ENCODE measurements at regions not wholly inside any gene's neighbourhood (a gene's known extent, or its start where the extent isn't known, plus 50 kb on each side); places are given as distances from the start of the nearest gene placed in this dataset.

GRCh38 chr14:46051796-46052195 lies 599.8 kb downstream of the RPL10L start:
- Mint-ChIP-seq H3K27me3 (no peaks in the 10 kb centered on the region), H3K27ac (no peak overlapping the region), H3K4me3 (no peak overlapping the region), H3K4me1 (no peaks in the 10 kb centered on the region), H3K36me3 (ENCODE audit: low read depth) (no peaks in the 10 kb centered on the region), H3K9me3 (peaks cover 10% of the 10 kb centered on the region)
- DNase-seq, result no peak
- ATAC-seq, result no peak

DNA sequence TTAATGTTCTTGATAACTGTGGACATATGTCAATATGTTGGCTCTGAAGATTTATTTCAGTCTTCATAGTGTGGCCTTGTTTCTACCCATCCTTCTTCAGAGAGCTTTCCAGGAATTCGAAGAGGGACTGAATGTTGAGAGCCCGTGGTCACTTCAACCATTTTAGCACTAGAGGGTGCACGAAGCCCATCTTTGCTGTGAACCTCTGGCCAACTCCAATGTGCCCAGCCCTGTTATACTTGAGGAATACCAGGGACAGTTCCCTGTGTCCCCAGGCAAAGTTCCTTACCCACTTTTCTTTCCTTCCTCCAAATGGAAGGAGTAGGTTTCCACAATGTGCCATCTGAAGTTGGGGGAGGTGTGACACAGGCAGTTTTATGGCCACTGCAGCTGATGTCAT lies 603.5 kb downstream of the RPL10L start:
- peaks cover 18% of the 10 kb centered on the region for H3K9me3 Mint-ChIP-seq
- H3K4me1 Mint-ChIP-seq, result no peaks in the 10 kb centered on the region
- DNase-seq, result no peak
- H3K27me3 Mint-ChIP-seq, result no peaks in the 10 kb centered on the region
- no peak overlapping the region for H3K4me3 Mint-ChIP-seq
- H3K36me3 Mint-ChIP-seq (ENCODE audit: low read depth), result no peaks in the 10 kb centered on the region
- H3K27ac Mint-ChIP-seq, result no peak overlapping the region
- no peak for ATAC-seq

GRCh38 chr14:46036099-46036498 lies 615.5 kb downstream of the RPL10L start:
- no peak for DNase-seq
- H3K4me3 Mint-ChIP-seq, result no peak overlapping the region
- H3K27ac Mint-ChIP-seq, result no peak overlapping the region
- H3K4me1 Mint-ChIP-seq, result no peaks in the 10 kb centered on the region
- H3K9me3 Mint-ChIP-seq, result peaks cover 16% of the 10 kb centered on the region
- no peak for ATAC-seq
- H3K36me3 Mint-ChIP-seq (ENCODE audit: low read depth), result no peaks in the 10 kb centered on the region
- no peaks in the 10 kb centered on the region for H3K27me3 Mint-ChIP-seq

- Mint-ChIP-seq H3K27ac (no peak overlapping the region), H3K36me3 (ENCODE audit: low read depth) (no peaks in the 10 kb centered on the region), H3K9me3 (peaks cover 16% of the 10 kb centered on the region), H3K4me1 (no peaks in the 10 kb centered on the region), H3K4me3 (no peak overlapping the region), H3K27me3 (no peaks in the 10 kb centered on the region)
- DNase-seq, result no peak
- ATAC-seq, result no peak
Observed at GRCh38 chr14:46034305-46034704, 617.3 kb downstream of the RPL10L start.

DNA sequence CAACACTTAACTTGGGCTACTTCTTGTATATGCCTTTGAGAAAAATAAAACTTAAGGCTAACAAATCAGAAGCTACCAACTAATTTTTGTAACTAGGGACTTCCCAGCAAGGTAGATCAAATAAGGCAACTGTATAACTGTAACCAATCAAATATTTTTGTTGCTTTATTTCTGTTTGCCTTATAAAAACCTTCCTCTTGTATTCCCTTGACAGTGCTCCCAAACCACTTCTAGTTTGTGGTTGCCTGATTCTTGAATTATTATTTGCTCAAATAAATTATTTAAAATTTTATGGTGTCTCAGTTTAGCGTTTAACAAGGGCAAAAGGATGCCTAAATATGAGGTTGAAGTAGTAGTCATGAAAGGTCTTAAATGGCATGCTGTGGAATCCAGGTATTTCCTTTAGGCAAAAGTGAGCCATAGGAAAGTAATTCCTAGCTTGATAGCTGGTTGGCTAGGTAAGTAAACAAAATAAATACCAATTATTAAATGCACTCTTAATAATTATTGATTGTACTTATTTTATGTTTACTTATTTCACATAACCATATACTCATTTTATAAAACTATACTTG lies 632.6 kb downstream of the RPL10L start:
- DNase-seq (no peak), ATAC-seq (no peak)
- Mint-ChIP-seq H3K27ac (no peak overlapping the region), H3K9me3 (peaks cover 16% of the 10 kb centered on the region), H3K27me3 (no peaks in the 10 kb centered on the region), H3K4me1 (no peaks in the 10 kb centered on the region), H3K4me3 (no peak overlapping the region), H3K36me3 (ENCODE audit: low read depth) (no peaks in the 10 kb centered on the region)

DNA sequence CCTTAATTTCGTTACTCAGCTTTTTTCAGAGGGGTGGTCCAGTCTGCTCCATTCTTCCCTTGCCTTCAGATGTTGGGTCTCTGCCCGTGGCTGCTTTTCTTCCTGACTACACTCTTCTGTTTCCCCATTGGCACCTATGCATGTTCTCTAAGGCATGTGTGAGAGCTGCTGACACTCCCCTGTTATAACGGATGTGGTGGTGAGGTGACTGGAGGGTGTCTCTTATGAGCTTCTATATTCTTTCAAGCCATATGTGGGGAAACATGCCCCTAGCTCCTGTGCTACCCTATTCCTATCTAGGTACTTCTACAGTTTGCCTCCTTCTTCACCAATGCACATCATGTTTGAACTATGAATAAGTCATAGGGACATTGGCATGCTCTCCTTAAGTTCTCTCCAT lies 643.2 kb downstream of the RPL10L start:
- no peaks in the 10 kb centered on the region for H3K27me3 Mint-ChIP-seq
- no peaks in the 10 kb centered on the region for H3K4me1 Mint-ChIP-seq
- H3K9me3 Mint-ChIP-seq, result peaks cover 15% of the 10 kb centered on the region
- no peak for DNase-seq
- H3K27ac Mint-ChIP-seq, result no peak overlapping the region
- H3K36me3 Mint-ChIP-seq (ENCODE audit: low read depth), result no peaks in the 10 kb centered on the region
- H3K4me3 Mint-ChIP-seq, result no peak overlapping the region
- ATAC-seq, result no peak

GRCh38 chr14:45998554-45998953 lies 653.0 kb downstream of the RPL10L start:
- ATAC-seq, result no peak
- no peaks in the 10 kb centered on the region for H3K27me3 Mint-ChIP-seq
- DNase-seq, result no peak
- H3K9me3 Mint-ChIP-seq, result peaks cover 4% of the 10 kb centered on the region
- H3K36me3 Mint-ChIP-seq (ENCODE audit: low read depth), result no peaks in the 10 kb centered on the region
- H3K27ac Mint-ChIP-seq, result no peak overlapping the region
- H3K4me3 Mint-ChIP-seq, result no peak overlapping the region
- no peaks in the 10 kb centered on the region for H3K4me1 Mint-ChIP-seq

GRCh38 chr14:45990252-45990651 lies 661.3 kb downstream of the RPL10L start:
- Mint-ChIP-seq H3K4me1 (no peaks in the 10 kb centered on the region), H3K9me3 (peaks cover 13% of the 10 kb centered on the region)

GRCh38 chr14:45976001-45976400 lies 675.6 kb downstream of the RPL10L start:
- Mint-ChIP-seq H3K27ac (no peak overlapping the region), H3K36me3 (ENCODE audit: low read depth) (no peaks in the 10 kb centered on the region), H3K27me3 (no peaks in the 10 kb centered on the region), H3K4me3 (no peak overlapping the region), H3K9me3 (no peaks in the 10 kb centered on the region), H3K4me1 (no peaks in the 10 kb centered on the region)
- DNase-seq, result no peak
- no peak for ATAC-seq

More at GRCh38 chr14:45990252-45990651, 661.3 kb downstream of the RPL10L start:
- DNase-seq (no peak), ATAC-seq (no peak)
- Mint-ChIP-seq H3K27ac (no peak overlapping the region), H3K27me3 (no peaks in the 10 kb centered on the region), H3K4me3 (no peak overlapping the region), H3K36me3 (ENCODE audit: low read depth) (no peaks in the 10 kb centered on the region)

GRCh38 chr14:45972416-45972815 lies 679.2 kb downstream of the RPL10L start:
- Mint-ChIP-seq H3K27me3 (no peaks in the 10 kb centered on the region), H3K4me3 (no peak overlapping the region), H3K9me3 (no peaks in the 10 kb centered on the region), H3K36me3 (ENCODE audit: low read depth) (no peaks in the 10 kb centered on the region), H3K4me1 (no peaks in the 10 kb centered on the region), H3K27ac (no peak overlapping the region)
- no peak for DNase-seq
- no peak for ATAC-seq

- Mint-ChIP-seq H3K4me3 (no peak overlapping the region), H3K9me3 (no peaks in the 10 kb centered on the region), H3K27me3 (no peaks in the 10 kb centered on the region), H3K4me1 (no peaks in the 10 kb centered on the region), H3K36me3 (ENCODE audit: low read depth) (no peaks in the 10 kb centered on the region), H3K27ac (no peak overlapping the region)
- ATAC-seq, result no peak
- DNase-seq, result no peak
Observed at GRCh38 chr14:45970621-45971020, 681.0 kb downstream of the RPL10L start.

GRCh38 chr14:45968037-45968436 lies 683.5 kb downstream of the RPL10L start:
- Mint-ChIP-seq H3K4me3 (no peak overlapping the region), H3K9me3 (no peaks in the 10 kb centered on the region)
- no peak for ATAC-seq

DNA sequence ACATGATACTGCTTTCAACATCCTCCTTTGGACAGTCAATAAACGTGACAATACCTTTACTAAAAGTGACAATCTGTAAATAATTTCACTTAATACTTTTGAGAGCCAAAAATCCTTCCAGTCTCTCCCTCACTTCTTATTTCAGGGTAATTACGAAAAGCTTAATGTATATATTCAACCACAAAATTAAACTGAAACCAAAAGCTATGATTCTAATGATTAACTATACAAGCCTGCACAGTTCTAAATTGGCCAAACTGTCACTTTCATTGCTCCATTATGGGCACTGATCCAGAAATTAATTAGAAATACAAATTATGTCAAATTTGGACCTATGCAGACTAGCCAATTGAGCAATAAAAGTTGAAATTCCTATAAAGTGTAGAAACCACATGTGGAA lies 696.5 kb upstream of the MIS18BP1 start:
- no peak for ATAC-seq
- H3K27ac Mint-ChIP-seq, result no peak overlapping the region
- no peaks in the 10 kb centered on the region for H3K27me3 Mint-ChIP-seq
- H3K36me3 Mint-ChIP-seq (ENCODE audit: low read depth), result no peaks in the 10 kb centered on the region
- no peaks in the 10 kb centered on the region for H3K4me1 Mint-ChIP-seq
- H3K4me3 Mint-ChIP-seq, result no peak overlapping the region
- no peaks in the 10 kb centered on the region for H3K9me3 Mint-ChIP-seq
- no peak for DNase-seq

More at GRCh38 chr14:45968037-45968436, 683.5 kb downstream of the RPL10L start:
- DNase-seq, result no peak
- H3K27me3 Mint-ChIP-seq, result no peaks in the 10 kb centered on the region
- no peaks in the 10 kb centered on the region for H3K36me3 Mint-ChIP-seq (ENCODE audit: low read depth)
- no peaks in the 10 kb centered on the region for H3K4me1 Mint-ChIP-seq
- no peak overlapping the region for H3K27ac Mint-ChIP-seq

DNA sequence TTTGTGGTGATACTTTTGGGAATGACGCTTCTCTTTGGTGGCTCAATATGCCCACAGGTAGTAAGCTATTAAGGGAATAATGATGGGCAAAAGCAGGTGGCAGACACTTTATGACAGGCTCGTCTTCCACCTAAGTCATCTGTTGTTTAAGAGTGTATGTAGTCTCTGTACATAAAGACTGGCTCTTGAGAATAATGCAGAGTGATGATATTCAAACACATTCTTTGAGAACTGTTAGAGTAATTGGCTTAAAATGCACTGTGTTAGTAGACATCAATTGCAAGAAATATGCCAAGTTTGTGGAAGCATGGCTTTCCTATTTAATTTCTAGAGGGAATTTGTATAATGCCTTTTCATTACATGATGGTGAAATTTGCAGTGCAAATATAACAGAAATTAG lies 694.8 kb upstream of the MIS18BP1 start:
- no peaks in the 10 kb centered on the region for H3K9me3 Mint-ChIP-seq

DNA sequence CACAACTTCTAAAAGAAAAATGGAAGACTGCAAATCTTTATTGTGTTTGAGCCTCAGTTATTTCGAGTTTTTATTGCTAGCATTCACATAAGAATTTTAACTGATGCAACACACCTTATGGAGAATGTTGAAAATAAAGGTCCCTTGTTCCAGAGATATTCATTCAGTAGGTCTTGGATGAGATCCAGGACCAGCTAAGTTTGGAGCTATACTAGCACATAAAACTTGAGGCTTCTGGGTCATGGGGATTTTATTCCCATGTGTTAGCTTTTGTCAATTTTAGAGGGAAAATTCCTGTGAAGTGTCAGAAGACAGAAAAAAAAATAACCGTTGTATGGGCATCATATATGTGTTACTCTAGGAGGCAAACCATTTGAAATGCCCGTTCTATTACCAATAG lies 693.2 kb upstream of the MIS18BP1 start:
- Mint-ChIP-seq H3K27ac (no peak overlapping the region), H3K9me3 (no peaks in the 10 kb centered on the region), H3K4me3 (no peak overlapping the region), H3K36me3 (ENCODE audit: low read depth) (no peaks in the 10 kb centered on the region), H3K4me1 (no peaks in the 10 kb centered on the region), H3K27me3 (no peaks in the 10 kb centered on the region)
- ATAC-seq, result no peak
- DNase-seq, result no peak

More for the DNA sequence above, 694.8 kb upstream of the MIS18BP1 start:
- ATAC-seq, result no peak
- Mint-ChIP-seq H3K4me1 (no peaks in the 10 kb centered on the region), H3K27ac (no peak overlapping the region), H3K4me3 (no peak overlapping the region), H3K36me3 (ENCODE audit: low read depth) (no peaks in the 10 kb centered on the region), H3K27me3 (no peaks in the 10 kb centered on the region)
- DNase-seq, result no peak

DNA sequence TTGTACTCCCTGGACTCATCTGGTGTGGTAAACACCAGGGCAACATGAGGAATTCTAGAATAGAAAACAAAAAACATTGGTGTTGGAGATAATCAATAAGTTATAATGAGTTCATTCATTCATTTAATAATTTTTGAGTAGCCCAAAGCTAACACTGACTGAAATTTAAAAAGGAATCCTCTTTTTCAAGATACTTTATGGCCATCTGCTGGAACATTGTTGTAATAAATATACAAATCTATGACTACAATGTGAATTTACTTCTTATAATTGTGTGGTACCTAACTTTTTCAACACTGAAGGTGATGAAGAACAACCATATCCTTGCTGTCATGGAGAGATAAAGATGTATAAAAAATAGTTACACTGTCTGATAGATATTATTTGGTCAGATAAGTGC lies 687.3 kb upstream of the MIS18BP1 start:
- Mint-ChIP-seq H3K27ac (no peak overlapping the region), H3K9me3 (peaks cover 17% of the 10 kb centered on the region), H3K4me1 (no peaks in the 10 kb centered on the region), H3K36me3 (ENCODE audit: low read depth) (no peaks in the 10 kb centered on the region), H3K4me3 (no peak overlapping the region), H3K27me3 (no peaks in the 10 kb centered on the region)
- ATAC-seq (no peak), DNase-seq (no peak)
